ENCODE measurements at regions not wholly inside any gene's neighbourhood (a gene's known extent, or its start where the extent isn't known, plus 50 kb on each side); places are given as distances from the start of the nearest gene placed in this dataset.
A peak's percentile ranks its signal among the peaks of the same experiment; 100 is the strongest.
"Not testable (repeated sequence)": the region's sequence is repeated elsewhere in the genome, so short reads cannot be mapped to it uniquely, and the experiment has no call there.

- no peak for DNase-seq
Measured at GRCh38 chr4:59729321-59729720, 1470.8 kb upstream of the ADGRL3 start.

GRCh38 chr4:59748433-59748832 lies 1451.7 kb upstream of the ADGRL3 start:
- no peak for DNase-seq

GRCh38 chr4:59759082-59759825 lies 1440.9 kb upstream of the ADGRL3 start:
- DNase-seq, result no peak

GRCh38 chr4:59762344-59762743 lies 1437.8 kb upstream of the ADGRL3 start:
- no peak for DNase-seq

- no peak for DNase-seq
Measured at GRCh38 chr4:59770601-59771264, 1429.4 kb upstream of the ADGRL3 start.

GRCh38 chr4:59772641-59773139 lies 1427.4 kb upstream of the ADGRL3 start:
- no peak for DNase-seq

GRCh38 chr4:59780271-59780670 lies 1419.9 kb upstream of the ADGRL3 start:
- DNase-seq, result not testable (repeated sequence)

- no peak for DNase-seq
Measured at GRCh38 chr4:59805176-59805575, 1395.0 kb upstream of the ADGRL3 start.

- DNase-seq, result peak in 1 of 5 experiments; percentile 3
Measured at GRCh38 chr4:59814402-59815010, 1385.6 kb upstream of the ADGRL3 start.

- DNase-seq, result peak in 1 of 5 experiments; percentile 41
Measured at GRCh38 chr4:59818656-59819055, 1381.5 kb upstream of the ADGRL3 start.

GRCh38 chr4:59823311-59823710 lies 1376.8 kb upstream of the ADGRL3 start:
- no peak for DNase-seq

GRCh38 chr4:59825104-59825503 lies 1375.0 kb upstream of the ADGRL3 start:
- DNase-seq, result no peak

- DNase-seq, result no peak
Measured at GRCh38 chr4:59831746-59832145, 1368.4 kb upstream of the ADGRL3 start.

GRCh38 chr4:59834943-59835342 lies 1365.2 kb upstream of the ADGRL3 start:
- DNase-seq, result no peak

- DNase-seq, result no peak
Measured at GRCh38 chr4:59837751-59838150, 1362.4 kb upstream of the ADGRL3 start.

- DNase-seq, result no peak
Measured at GRCh38 chr4:59838236-59838635, 1361.9 kb upstream of the ADGRL3 start.

- DNase-seq, result no peak
Measured at GRCh38 chr4:59841698-59842097, 1358.4 kb upstream of the ADGRL3 start.

- DNase-seq, result no peak
Measured at GRCh38 chr4:59848457-59848856, 1351.7 kb upstream of the ADGRL3 start.

GRCh38 chr4:59855630-59856352 lies 1344.3 kb upstream of the ADGRL3 start:
- no peak for DNase-seq

GRCh38 chr4:59869056-59869455 lies 1331.1 kb upstream of the ADGRL3 start:
- DNase-seq, result no peak

GRCh38 chr4:59869559-59869958 lies 1330.6 kb upstream of the ADGRL3 start:
- no peak for DNase-seq

- no peak for DNase-seq
Measured at GRCh38 chr4:59881632-59882031, 1318.5 kb upstream of the ADGRL3 start.

- DNase-seq, result no peak
Measured at GRCh38 chr4:59904331-59904730, 1295.8 kb upstream of the ADGRL3 start.
